GM12878 (cell line): ENCODE measurements at regions not wholly inside any gene's neighbourhood (a gene's known extent, or its start where the extent isn't known, plus 50 kb on each side); places are given as distances from the start of the nearest gene placed in this dataset.

Source experiments
- CREB1 ChIP-seq: IDR thresholded peaks from 2 replicates; pipeline ENCODE4 v1.6.1; 2012; ENCODE audit warnings: low read depth, mild to moderate bottlenecking, inconsistent platforms
- EP300 ChIP-seq, 2 experiments: fragments of 150-350 bp in 1 of 2; IDR thresholded peaks; 2 replicates each; pipeline ENCODE4 v1.6.1; 2011 to 2012; ENCODE audit warnings: low read depth in 2 of 2, low read length in 2 of 2, borderline replicate concordance in 1 of 2, improper control_type of control experiment in 1 of 2, inconsistent platforms in 1 of 2; ENCODE audit not compliant: control insufficient read depth in 1 of 2
- TARDBP ChIP-seq: IDR thresholded peaks from 2 replicates; pipeline ENCODE4 v1.6.1; 2016; ENCODE audit warnings: borderline replicate concordance
- TF ChIP-seq, protein P1 (sequence below), 3 experiments: IDR thresholded peaks in 2 of 3; conservative IDR thresholded peaks in 1 of 3; 2 replicates each; pipeline ENCODE4 v1.5.1; 2011; ENCODE audit warnings: low read depth in 3 of 3, low read length in 3 of 3, mild to moderate bottlenecking in 3 of 3, control low read depth in 2 of 3, moderate library complexity in 2 of 3, inconsistent platforms in 1 of 3, mixed read lengths in 1 of 3; ENCODE audit not compliant: control insufficient read depth in 2 of 3, insufficient read depth in 1 of 3; ENCODE audit errors: extremely low read depth in 1 of 3
- TF ChIP-seq, protein P2 (sequence below): IDR thresholded peaks from 2 replicates; pipeline ENCODE4 v1.6.1; 2012; ENCODE audit warnings: mild to moderate bottlenecking, low read depth, low read length
- TF ChIP-seq, protein P3 (sequence below): fragments of 450-650 bp; IDR thresholded peaks from 2 replicates; pipeline ENCODE4 v1.6.1; 2018; ENCODE audit warnings: mild to moderate bottlenecking, low read depth, moderate library complexity; ENCODE audit not compliant: partially characterized antibody

DNA sequence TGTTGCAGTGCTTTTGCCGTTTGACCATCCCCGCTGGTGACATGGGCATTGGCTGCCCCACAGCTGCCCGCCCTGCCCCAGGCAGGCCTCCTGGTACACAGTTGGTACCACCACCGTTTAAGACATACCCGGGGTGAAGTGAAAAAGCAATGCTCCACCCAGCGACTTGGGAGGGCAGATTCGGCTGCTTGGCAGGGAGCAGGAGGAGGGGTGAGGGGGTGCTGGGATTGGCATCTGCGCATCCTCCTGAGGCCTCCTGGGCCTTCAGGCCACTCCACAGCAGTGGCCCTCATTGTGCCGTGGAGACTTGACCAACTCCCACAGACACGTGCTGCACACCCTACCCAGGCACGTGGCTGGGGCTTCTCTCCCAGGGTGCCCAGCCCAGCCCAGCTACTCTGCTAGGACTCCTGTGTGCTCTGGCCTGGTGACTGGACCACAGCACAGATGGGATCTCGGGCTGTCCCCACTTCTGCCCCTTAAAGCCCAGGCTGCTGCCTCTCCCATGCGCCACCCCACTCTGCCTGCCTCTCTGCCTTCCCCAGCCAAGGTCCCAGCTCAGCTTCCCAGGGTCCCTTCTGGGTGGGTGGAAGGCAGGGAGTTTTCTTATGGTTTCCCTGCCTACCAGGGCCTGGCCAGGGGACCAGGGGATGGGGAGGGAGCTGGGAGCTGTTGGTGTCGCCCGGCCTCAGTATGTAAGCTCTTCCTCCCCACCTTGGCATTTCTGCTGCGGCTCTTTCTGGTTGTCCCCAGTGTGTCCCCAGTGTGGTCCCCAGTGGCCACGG is 157.0 kb upstream of the HS6ST1 start:
- TF ChIP-seq CREB1 (no peak), EP300 (IDR thresholded peaks at IDR 0.05; ENCODE audit: borderline replicate concordance in 1 of 2, control insufficient read depth in 1 of 2, low read depth in 2 of 2, low read length in 2 of 2) (no peak), TARDBP (no peak)
- TF ChIP-seq, protein P1, sequence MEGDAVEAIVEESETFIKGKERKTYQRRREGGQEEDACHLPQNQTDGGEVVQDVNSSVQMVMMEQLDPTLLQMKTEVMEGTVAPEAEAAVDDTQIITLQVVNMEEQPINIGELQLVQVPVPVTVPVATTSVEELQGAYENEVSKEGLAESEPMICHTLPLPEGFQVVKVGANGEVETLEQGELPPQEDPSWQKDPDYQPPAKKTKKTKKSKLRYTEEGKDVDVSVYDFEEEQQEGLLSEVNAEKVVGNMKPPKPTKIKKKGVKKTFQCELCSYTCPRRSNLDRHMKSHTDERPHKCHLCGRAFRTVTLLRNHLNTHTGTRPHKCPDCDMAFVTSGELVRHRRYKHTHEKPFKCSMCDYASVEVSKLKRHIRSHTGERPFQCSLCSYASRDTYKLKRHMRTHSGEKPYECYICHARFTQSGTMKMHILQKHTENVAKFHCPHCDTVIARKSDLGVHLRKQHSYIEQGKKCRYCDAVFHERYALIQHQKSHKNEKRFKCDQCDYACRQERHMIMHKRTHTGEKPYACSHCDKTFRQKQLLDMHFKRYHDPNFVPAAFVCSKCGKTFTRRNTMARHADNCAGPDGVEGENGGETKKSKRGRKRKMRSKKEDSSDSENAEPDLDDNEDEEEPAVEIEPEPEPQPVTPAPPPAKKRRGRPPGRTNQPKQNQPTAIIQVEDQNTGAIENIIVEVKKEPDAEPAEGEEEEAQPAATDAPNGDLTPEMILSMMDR (IDR thresholded peaks at IDR 0.05 in 2 of 3, conservative IDR thresholded peaks at IDR 0.05 in 1 of 3; ENCODE audit: control insufficient read depth in 2 of 3, extremely low read depth in 1 of 3, insufficient read depth in 1 of 3, low read depth in 3 of 3, low read length in 3 of 3) = no peak
- TF ChIP-seq, protein P2, sequence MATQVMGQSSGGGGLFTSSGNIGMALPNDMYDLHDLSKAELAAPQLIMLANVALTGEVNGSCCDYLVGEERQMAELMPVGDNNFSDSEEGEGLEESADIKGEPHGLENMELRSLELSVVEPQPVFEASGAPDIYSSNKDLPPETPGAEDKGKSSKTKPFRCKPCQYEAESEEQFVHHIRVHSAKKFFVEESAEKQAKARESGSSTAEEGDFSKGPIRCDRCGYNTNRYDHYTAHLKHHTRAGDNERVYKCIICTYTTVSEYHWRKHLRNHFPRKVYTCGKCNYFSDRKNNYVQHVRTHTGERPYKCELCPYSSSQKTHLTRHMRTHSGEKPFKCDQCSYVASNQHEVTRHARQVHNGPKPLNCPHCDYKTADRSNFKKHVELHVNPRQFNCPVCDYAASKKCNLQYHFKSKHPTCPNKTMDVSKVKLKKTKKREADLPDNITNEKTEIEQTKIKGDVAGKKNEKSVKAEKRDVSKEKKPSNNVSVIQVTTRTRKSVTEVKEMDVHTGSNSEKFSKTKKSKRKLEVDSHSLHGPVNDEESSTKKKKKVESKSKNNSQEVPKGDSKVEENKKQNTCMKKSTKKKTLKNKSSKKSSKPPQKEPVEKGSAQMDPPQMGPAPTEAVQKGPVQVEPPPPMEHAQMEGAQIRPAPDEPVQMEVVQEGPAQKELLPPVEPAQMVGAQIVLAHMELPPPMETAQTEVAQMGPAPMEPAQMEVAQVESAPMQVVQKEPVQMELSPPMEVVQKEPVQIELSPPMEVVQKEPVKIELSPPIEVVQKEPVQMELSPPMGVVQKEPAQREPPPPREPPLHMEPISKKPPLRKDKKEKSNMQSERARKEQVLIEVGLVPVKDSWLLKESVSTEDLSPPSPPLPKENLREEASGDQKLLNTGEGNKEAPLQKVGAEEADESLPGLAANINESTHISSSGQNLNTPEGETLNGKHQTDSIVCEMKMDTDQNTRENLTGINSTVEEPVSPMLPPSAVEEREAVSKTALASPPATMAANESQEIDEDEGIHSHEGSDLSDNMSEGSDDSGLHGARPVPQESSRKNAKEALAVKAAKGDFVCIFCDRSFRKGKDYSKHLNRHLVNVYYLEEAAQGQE = no peak
- TF ChIP-seq, protein P3, sequence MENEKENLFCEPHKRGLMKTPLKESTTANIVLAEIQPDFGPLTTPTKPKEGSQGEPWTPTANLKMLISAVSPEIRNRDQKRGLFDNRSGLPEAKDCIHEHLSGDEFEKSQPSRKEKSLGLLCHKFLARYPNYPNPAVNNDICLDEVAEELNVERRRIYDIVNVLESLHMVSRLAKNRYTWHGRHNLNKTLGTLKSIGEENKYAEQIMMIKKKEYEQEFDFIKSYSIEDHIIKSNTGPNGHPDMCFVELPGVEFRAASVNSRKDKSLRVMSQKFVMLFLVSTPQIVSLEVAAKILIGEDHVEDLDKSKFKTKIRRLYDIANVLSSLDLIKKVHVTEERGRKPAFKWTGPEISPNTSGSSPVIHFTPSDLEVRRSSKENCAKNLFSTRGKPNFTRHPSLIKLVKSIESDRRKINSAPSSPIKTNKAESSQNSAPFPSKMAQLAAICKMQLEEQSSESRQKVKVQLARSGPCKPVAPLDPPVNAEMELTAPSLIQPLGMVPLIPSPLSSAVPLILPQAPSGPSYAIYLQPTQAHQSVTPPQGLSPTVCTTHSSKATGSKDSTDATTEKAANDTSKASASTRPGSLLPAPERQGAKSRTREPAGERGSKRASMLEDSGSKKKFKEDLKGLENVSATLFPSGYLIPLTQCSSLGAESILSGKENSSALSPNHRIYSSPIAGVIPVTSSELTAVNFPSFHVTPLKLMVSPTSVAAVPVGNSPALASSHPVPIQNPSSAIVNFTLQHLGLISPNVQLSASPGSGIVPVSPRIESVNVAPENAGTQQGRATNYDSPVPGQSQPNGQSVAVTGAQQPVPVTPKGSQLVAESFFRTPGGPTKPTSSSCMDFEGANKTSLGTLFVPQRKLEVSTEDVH = no peak
